Hepatocyte (in vitro differentiated cells): ENCODE measurements at regions not wholly inside any gene's neighbourhood (a gene's known extent, or its start where the extent isn't known, plus 50 kb on each side); places are given as distances from the start of the nearest gene placed in this dataset.

ENCODE experiments used
- DNase-seq: peaks from one replicate; pipeline ENCODE4 v3.0.0-alpha.2; 2016; ENCODE audit warnings: low spot score
- H2AFZ ChIP-seq: fragments of 200-600 bp; sonication (generic); 2 replicates; pipeline ENCODE4 v1.6.0; 2016; ENCODE audit warnings: antibody characterized with exemption, mild to moderate bottlenecking
- H3K27ac ChIP-seq: fragments of 200-600 bp; sonication (generic); 2 replicates; pipeline ENCODE4 v1.5.1; 2016; ENCODE audit warnings: mild to moderate bottlenecking
- H3K27me3 ChIP-seq: fragments of 200-600 bp; sonication (generic); 2 replicates; pipeline ENCODE4 v1.6.1; 2016
- H3K36me3 ChIP-seq: fragments of 200-600 bp; sonication (generic); replicated peaks from 2 replicates; pipeline ENCODE4 v1.5.1; 2016; ENCODE audit warnings: low read depth; ENCODE audit not compliant: insufficient read depth
- H3K4me1 ChIP-seq: fragments of 200-600 bp; sonication (generic); 2 replicates; pipeline ENCODE4 v1.5.1; 2016; ENCODE audit warnings: mild to moderate bottlenecking, moderate library complexity; ENCODE audit not compliant: insufficient read depth
- H3K4me2 ChIP-seq: fragments of 200-600 bp; sonication (generic); 2 replicates; pipeline ENCODE4 v1.6.0; 2016
- H3K4me3 ChIP-seq: fragments of 200-600 bp; sonication (generic); 2 replicates; pipeline ENCODE4 v1.5.1; 2016; ENCODE audit warnings: mild to moderate bottlenecking
- H3K79me2 ChIP-seq: fragments of 200-600 bp; sonication (generic); 2 replicates; pipeline ENCODE4 v1.6.0; 2017; ENCODE audit warnings: mild to moderate bottlenecking
- H3K9me2 ChIP-seq: fragments of 200-600 bp; sonication (generic); replicated peaks from 2 replicates; pipeline ENCODE4 v1.6.0; 2017; ENCODE audit warnings: mild to moderate bottlenecking; ENCODE audit not compliant: insufficient read depth
- H3K9me3 ChIP-seq: fragments of 200-600 bp; sonication (generic); 2 replicates; pipeline ENCODE4 v1.5.1; 2016; ENCODE audit warnings: low read depth, mild to moderate bottlenecking
- H4K20me1 ChIP-seq: fragments of 200-600 bp; sonication (generic); 2 replicates; pipeline ENCODE4 v1.6.0; 2016; ENCODE audit warnings: mild to moderate bottlenecking; ENCODE audit not compliant: insufficient read depth, poor library complexity, severe bottlenecking
- EZH2 ChIP-seq: fragments of 200-600 bp; sonication (generic); IDR thresholded peaks from 2 replicates; pipeline ENCODE4 v1.6.1; 2016; ENCODE audit warnings: antibody characterized with exemption, mild to moderate bottlenecking, borderline replicate concordance
- EZH2phosphoT487 ChIP-seq: fragments of 200-600 bp; sonication (generic); IDR thresholded peaks from one replicate; pipeline ENCODE4 v1.6.1; 2018; ENCODE audit warnings: antibody characterized with exemption, mild to moderate bottlenecking, low read depth, moderate library complexity; ENCODE audit not compliant: unreplicated experiment, severe bottlenecking
- WGBS: methylation state at CpG from one replicate; pipeline ENCODE4 v1.1.6; 2016; ENCODE audit warnings: low lambda C conversion rate; ENCODE audit errors: missing lambda C conversion rate; 5-methylcytosine and 5-hydroxymethylcytosine counted together
- TF ChIP-seq, protein P1 (sequence below): fragments of 200-600 bp; sonication (generic); IDR thresholded peaks from 2 replicates; pipeline ENCODE4 v1.5.1; 2016; ENCODE audit warnings: antibody characterized with exemption, mild to moderate bottlenecking; ENCODE audit not compliant: poor library complexity

DNA sequence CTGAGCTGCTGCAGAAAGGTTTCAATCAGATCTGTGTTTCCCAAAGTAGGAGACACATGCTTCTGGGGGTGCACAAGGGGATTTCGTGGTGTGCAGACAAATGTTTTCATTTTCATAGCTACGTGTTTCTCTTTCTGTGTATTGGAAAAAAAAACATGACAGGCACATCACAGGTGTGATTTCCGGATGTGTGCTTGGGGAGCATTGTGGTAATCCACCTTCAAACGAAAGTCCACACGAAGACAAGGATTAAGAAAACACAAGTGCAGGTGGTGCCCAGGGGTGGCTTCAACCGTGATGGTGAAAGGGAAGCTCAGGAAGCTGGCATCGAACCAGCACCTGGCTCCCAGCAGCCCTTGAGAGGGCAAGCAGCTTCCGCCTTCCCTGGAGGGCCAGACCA is 164.6 kb upstream of the LINGO1 start:
- Histone ChIP-seq H2AFZ (no peak overlapping the region), H3K27ac (no peak overlapping the region), H4K20me1 (no peaks in the 10 kb centered on the region), H3K4me2 (no peak overlapping the region), H3K4me3 (no peak overlapping the region), H3K9me2 (no peaks in the 10 kb centered on the region), H3K9me3 (no peaks in the 10 kb centered on the region), H3K27me3 (no peaks in the 10 kb centered on the region), H3K4me1 (no peaks in the 10 kb centered on the region), H3K79me2 (no peaks in the 10 kb centered on the region), H3K36me3 (no peaks in the 10 kb centered on the region)
- no peak for DNase-seq
- no peak for TF ChIP-seq EZH2
- no peak for TF ChIP-seq EZH2phosphoT487
- TF ChIP-seq, protein P1, sequence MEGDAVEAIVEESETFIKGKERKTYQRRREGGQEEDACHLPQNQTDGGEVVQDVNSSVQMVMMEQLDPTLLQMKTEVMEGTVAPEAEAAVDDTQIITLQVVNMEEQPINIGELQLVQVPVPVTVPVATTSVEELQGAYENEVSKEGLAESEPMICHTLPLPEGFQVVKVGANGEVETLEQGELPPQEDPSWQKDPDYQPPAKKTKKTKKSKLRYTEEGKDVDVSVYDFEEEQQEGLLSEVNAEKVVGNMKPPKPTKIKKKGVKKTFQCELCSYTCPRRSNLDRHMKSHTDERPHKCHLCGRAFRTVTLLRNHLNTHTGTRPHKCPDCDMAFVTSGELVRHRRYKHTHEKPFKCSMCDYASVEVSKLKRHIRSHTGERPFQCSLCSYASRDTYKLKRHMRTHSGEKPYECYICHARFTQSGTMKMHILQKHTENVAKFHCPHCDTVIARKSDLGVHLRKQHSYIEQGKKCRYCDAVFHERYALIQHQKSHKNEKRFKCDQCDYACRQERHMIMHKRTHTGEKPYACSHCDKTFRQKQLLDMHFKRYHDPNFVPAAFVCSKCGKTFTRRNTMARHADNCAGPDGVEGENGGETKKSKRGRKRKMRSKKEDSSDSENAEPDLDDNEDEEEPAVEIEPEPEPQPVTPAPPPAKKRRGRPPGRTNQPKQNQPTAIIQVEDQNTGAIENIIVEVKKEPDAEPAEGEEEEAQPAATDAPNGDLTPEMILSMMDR = no peak
- 77% methylated on average over 8 of the region's 8 CpGs for WGBS

DNA sequence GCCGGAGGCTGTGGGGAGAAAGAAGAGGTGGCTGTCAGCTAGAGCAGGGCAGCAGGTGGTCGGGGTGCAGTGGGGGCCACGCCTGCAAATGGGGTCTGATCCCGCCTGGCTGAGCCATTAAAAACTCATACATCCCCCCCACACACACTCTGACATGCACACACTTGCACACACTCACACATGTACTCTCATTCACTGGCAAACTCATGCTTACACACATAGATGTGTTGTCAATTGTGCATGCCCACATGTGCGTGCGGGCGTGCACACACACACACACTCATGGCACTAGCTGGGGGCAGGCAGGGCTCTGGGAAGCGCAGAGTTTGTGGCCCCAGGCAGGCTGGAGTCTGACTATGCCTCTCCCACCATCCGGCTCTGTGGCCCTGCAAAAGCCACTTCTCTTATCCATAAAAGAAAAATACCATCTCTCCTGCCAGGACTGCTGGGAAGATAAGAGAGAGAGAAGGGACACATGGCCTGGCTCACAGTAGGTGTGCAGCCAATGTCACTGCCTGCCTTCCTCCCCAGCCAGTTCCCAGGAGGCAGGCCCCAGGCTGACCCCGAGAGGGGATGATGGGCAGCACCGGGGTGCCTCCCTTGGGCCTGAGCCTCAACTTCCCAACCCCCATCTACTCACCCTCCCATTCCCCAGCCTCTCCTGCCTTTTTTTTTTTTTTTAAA is 163.5 kb upstream of the LINGO1 start:
- Histone ChIP-seq H3K4me3 (no peak overlapping the region), H3K4me1 (no peaks in the 10 kb centered on the region), H3K27me3 (no peaks in the 10 kb centered on the region), H4K20me1 (no peaks in the 10 kb centered on the region), H2AFZ (no peak overlapping the region), H3K9me2 (no peaks in the 10 kb centered on the region), H3K79me2 (no peaks in the 10 kb centered on the region), H3K4me2 (no peak overlapping the region), H3K36me3 (no peaks in the 10 kb centered on the region), H3K9me3 (no peaks in the 10 kb centered on the region), H3K27ac (no peak overlapping the region)
- DNase-seq = no peak
- TF ChIP-seq EZH2 = no peak
- TF ChIP-seq, protein P1 = no peak
- no peak for TF ChIP-seq EZH2phosphoT487
- WGBS = 79% methylated on average over 10 of the region's 11 CpGs

DNA sequence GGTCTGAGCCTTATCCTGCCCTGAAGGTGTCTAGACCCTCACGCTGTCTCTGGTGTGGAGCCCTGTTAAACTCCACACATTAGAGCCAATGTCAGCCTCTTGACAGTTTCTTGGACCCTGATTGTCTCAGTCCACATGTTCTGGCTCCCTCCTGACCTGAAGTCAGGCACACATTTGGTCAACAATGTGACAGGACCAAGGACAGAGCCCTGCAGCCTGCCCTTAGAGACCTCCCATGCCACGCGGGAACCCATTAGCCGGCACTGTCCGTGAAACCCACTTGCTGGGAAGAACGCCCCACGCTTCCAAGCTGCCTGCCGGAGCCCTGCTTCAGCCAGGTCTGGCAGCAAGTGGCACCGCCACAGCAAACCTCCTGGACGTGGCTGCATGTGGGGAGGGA is 162.7 kb upstream of the LINGO1 start:
- no peaks in the 10 kb centered on the region for H3K27me3 ChIP-seq
- DNase-seq = no peak
- TF ChIP-seq EZH2phosphoT487 (no peak), EZH2 (no peak)
- TF ChIP-seq, protein P1 = no peak
- no peaks in the 10 kb centered on the region for H3K4me1 ChIP-seq
- no peaks in the 10 kb centered on the region for H3K36me3 ChIP-seq
- H3K9me3 ChIP-seq = no peaks in the 10 kb centered on the region
- H3K27ac ChIP-seq = no peak overlapping the region
- no peak overlapping the region for H3K4me2 ChIP-seq
- no peak overlapping the region for H2AFZ ChIP-seq
- no peak overlapping the region for H3K4me3 ChIP-seq
- 86% methylated on average over 10 of the region's 10 CpGs for WGBS
- H4K20me1 ChIP-seq = no peaks in the 10 kb centered on the region
- H3K9me2 ChIP-seq = no peaks in the 10 kb centered on the region
- no peaks in the 10 kb centered on the region for H3K79me2 ChIP-seq

DNA sequence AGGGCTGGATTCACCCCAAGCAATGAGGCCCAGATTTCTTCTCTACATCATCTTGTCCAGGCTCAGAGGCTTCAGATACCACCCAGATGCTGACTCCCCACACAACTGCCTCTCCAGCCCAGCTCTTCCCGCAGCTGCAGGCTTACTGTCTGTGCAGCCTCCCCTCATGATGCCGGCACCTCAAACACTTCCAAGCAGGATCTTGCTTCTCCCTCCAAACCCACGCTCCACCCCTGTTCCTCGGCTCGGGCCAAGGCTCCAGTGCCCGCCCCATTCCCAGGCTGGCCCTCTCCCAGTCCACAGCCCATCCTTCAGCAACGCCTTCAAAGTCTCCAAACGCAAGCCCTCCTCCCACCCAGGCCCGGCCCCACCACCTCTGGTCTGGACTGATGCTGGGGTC is 159.2 kb upstream of the LINGO1 start:
- H3K36me3 ChIP-seq = no peaks in the 10 kb centered on the region

More for the DNA sequence above, 159.2 kb upstream of the LINGO1 start:
- Histone ChIP-seq H3K9me2 (no peaks in the 10 kb centered on the region), H4K20me1 (no peaks in the 10 kb centered on the region), H3K9me3 (no peaks in the 10 kb centered on the region), H3K4me2 (no peak overlapping the region), H3K79me2 (no peaks in the 10 kb centered on the region), H3K4me1 (no peaks in the 10 kb centered on the region), H3K27ac (no peak overlapping the region), H3K4me3 (no peak overlapping the region), H3K27me3 (no peaks in the 10 kb centered on the region), H2AFZ (no peak overlapping the region)
- DNase-seq = no peak
- TF ChIP-seq EZH2 (no peak), EZH2phosphoT487 (no peak)
- TF ChIP-seq, protein P1 = no peak
- WGBS = 84% methylated on average over 9 of the region's 9 CpGs
